COLO668 (cell line): ENCODE measurements at regions not wholly inside any gene's neighbourhood (a gene's known extent, or its start where the extent isn't known, plus 50 kb on each side); places are given as distances from the start of the nearest gene placed in this dataset.

Source experiments
- DNase-seq: peaks from one replicate; lab custom pipeline; 2025; ENCODE audit not compliant: unreplicated experiment; lab: John Stamatoyannopoulos, UW

DNA sequence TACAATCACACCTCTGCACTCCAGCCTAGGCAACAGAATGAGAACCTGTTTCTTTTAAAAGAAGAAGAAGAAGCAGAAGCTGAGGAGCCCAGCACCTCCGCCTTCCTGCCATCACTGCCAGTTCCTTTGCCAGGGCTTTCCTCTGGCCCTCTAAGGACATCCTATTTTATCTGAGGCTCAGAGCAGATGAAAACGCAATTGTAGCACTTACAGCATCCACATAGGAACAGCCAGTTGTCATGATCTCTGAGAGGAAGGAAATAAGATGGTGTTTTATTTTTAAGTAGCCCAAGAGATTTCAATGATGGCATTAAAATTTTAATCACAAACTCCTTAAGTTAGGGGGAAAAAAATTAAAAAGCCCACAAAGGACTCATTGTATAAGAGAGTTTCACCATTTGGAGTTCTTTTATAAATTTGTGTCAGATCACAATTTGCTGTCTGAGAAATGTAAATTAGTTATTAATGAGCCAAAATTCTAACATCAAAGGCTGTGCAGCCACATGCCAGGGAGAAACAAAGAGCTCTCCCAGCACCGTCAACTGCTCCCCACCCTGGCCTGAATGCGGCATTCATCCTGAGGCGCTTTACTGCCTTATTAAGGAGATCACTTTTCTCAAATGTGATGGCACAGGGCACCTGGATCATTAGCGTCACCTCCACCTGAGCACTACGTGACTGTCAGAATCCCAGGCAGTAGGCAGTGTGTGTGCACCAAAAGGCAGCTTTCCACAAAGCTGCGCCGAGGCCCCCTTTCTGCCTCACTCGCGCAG lies 393.0 kb downstream of the FOXO1 start:
- DNase-seq: no peak

DNA sequence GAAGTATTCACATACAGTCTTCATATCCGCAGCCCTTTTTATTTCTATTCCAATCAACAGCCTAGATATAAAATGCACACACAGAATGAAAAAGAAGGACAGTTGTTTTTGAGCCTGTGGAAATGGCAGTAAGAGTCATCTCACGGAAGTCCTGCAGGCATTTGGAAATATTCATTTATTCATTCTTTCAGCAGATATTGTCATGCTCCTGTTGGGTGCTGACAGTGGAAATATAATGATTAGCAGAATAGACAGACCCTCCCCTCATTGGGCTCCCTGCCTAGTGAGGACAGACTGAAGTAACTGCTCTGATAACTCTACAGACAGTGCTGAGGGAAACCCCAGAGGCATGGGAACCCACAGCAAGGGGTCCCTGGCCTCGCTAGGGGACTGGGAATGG lies 392.3 kb downstream of the FOXO1 start:
- no peak for DNase-seq

DNA sequence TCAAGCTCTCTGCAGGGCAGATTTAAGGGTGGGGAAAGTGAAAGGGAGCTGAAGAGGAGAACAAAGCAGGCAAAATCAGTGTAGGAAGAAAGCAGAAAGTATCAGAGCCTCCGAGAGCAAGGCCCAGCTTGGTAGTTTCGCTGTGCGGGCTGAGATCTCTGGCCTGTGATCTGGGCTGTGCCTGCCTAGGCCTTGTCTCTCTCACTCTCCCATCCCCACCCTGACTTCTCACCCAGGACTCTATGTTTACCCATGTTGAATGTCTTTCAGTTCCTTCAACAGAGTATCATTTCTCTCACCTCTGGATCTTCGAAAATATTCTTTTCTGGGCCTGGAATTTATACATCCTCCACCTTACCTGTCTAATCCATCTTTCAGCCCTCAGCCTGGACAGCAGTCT lies 391.3 kb downstream of the FOXO1 start:
- no peak for DNase-seq

DNA sequence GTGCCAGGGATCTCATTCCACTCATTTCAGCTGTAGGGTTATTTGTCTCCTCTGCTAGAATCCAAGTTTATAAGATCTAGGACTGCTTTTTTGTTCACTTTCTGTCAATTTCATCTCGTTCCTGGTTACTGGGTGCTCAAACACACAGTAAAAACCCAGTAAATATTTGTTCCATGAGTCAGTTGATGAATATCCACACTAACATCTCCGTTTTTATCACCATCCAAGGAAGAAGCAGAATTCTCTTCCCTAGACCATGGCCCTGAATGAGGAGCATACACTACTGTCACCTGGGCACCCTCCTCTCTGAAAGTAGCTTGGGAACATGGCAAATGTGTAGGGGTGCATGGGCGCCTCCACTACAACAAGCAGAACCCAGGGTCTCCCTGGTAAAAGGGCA lies 390.8 kb downstream of the FOXO1 start:
- DNase-seq: no peak

DNA sequence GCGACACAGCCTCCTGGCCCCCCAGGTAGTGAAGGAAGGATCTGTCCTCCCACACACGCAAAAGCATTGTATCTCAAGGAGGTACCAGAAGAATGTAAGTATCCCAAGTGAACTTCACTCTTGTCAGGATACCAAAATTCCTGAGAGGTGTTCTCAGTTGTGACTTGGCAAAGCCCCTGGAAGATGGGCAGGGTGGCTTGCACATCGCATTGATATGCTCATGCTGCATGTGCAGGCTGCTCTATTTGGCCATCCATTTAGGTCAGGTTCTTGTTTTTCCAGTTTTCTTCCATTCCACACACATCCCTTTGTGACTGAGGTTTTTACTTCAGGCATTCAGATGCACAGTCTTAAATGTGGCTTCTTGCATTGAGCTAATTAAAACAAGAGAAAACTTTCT lies 382.8 kb downstream of the FOXO1 start:
- no peak for DNase-seq

DNA sequence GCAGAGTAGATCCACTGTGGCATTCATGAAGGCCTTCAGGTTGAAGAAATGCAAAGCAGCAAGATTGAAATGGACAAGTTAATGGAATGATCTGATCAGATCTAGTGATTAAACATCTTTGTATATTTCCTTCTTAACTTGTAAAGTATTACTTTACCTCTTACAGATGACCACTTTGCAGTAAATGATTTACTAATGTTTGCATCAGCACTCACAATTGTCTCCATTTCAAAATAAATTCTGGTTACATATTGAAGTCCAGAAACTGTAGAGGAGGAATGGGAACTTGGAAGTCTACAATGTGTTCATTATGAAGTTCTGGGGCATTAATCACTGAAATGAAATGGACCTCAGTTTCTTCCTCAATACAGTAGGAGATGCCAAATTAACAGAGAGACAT lies 380.8 kb downstream of the FOXO1 start:
- no peak for DNase-seq

DNA sequence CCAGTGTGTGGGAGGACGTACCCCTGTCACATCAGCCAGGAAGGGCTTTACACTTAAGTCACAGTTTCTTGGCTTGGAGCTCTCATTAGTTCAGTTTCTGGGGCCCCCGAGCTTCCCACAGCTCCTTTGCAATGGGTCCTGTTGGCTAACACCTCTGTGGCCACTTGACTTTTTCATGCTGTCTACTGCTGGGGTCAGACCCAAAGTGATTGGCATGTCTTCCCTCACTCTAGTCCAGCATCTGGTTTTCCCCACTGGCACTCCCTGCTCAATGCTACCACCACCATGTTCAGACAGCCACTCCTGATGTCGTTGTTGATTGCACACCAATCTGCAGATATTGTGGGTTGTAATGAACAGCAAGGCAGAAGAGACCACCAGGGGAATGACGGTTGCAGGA lies 379.0 kb downstream of the FOXO1 start:
- no peak for DNase-seq

DNA sequence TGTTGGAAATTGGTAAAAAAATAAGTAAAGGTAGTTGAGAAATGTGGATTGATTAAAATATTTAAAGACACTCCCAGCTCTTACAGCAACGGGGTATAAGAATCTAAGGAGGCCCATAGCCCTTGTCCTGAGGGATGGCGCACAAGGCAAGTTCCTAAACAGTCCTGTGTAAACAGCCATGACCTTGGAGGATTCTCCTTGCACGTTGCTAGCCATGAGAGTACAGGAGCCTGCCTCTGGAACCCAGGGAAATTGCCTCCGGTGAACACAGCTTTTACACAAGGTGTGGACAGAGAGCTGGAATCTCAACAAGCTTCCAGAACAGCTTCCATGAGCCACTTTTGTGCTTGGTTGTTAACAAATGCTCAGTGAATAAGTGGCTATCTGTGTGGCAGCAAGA lies 378.2 kb downstream of the FOXO1 start:
- DNase-seq: no peak

DNA sequence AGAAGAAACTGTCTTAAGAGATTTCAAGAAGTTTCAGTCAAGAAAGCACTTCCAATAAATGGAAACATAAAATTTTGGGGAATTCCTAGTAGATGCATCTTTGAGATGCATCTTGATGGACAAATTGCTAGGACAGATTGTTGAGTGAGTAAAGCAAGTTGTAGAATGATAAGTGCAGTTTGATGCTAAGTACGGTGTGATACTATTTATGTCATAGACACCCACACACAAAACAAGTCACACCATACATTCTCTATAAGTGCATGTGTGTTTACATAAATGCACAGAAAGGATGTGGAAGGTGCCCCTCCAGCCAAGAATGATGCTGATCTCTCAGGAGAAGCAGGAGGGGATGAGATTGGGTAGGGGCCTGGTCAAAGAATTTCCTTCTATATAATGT lies 375.7 kb downstream of the FOXO1 start:
- no peak for DNase-seq

DNA sequence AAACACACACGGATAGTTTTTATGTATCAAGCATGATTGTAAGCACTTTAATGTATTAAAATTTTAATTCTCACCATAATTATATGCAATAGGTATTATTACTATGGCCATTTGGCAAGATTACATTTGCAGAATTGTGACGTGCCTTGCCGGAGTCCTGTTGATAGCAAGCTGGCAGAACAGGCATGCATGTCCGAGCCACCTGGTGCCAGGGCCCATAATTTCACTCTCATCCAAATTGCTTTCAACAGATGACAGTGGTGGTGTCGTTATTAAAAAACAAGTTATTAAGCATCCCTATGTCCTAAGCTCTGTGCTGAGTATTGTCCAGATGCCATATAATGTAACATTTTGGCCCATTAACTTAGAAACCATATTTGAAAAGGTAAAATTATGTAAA lies 374.3 kb downstream of the FOXO1 start:
- DNase-seq: no peak

DNA sequence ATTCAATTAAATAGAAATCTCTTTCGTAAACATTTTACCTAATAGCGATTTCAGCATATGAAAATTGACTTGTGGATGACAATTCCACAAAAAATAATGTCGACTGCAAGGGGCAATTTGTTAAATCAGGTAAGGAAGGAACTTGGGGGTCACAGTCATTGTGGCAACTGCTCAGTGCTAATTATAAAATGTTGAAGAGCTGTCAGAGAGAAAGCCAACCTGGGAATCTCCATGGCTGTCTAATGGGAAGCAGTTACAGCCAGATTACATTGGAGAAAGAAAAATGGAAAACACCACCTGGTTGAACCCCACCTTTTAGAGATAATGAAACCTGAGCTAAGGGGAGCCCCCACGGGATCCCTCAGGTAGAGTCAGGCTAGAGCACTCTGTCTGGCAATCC lies 373.9 kb downstream of the FOXO1 start:
- DNase-seq: no peak

DNA sequence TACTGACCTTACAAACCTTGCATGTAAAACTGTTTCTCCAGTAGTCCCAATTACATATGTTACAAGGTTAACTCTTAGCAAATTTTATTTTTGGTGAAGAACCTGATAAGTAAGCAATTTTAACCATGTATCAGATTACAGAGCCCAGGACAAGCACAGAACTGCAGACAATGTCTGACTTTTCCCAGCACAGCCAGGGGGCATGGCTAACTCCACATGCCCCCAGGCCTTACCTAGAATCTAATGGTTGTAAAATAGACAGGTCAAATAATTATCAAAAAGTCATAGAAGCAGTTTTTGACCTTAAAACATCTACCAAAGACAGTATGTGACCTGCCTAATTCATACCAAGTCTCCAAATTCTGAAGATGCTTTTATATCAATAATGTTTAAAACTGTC lies 364.1 kb downstream of the FOXO1 start:
- DNase-seq: no peak

DNA sequence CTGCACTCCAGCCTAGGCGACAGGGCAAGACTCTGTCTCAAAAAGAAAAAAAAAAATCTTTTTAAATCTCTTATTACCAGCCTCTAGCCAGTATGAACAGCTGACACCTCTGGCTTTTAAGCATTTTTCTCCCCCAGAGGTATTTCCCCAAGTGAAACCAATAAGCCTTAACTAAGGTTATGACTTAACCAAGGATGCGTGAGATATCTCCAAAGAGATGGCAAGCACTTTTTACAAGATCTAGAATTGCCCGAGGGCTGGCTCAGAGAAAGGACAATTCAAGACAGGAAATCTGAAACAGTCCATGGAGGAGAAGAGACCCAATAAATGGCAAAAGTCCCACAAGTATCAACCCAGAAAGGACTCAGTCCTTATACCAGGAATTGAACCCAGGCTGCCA lies 362.1 kb downstream of the FOXO1 start:
- no peak for DNase-seq

DNA sequence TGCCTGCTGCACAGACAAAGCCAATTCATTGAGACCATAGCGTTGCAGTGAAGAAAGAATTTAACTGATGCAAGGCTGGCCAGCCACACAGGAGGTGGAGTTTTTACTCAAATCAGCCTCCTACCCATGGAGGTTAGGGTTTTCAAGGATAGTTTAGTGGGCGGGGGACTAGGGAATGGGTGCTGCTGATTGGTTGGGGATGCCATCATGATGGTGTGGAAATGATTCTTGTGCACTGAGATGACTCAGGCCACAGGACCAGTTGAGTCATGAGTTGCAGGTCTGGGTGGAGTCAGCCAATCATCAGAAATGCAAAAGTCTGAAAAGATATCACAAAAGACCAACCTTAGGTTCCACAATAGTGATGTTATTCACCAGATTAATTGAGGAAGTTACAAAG lies 359.6 kb downstream of the FOXO1 start:
- DNase-seq: no peak

DNA sequence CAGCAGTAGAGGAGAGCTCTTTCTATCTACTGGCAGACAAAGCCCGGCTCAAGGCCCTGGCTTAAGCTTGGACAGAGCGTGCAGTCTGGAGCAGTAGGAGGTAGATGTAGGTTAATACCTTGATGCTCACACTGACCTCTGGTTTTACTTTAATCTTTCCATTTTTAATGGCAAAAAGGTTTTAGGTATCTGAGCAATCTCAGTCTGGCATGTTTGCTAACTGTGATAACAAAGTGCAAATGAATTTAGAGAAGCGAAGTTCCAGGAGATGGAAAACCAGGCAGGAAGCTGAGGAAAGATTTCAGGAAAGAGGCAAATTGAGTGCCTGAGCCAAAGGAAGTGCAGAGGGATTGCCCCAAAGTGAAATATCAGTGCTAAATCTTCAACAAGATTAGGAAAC lies 356.6 kb downstream of the FOXO1 start:
- DNase-seq: no peak

DNA sequence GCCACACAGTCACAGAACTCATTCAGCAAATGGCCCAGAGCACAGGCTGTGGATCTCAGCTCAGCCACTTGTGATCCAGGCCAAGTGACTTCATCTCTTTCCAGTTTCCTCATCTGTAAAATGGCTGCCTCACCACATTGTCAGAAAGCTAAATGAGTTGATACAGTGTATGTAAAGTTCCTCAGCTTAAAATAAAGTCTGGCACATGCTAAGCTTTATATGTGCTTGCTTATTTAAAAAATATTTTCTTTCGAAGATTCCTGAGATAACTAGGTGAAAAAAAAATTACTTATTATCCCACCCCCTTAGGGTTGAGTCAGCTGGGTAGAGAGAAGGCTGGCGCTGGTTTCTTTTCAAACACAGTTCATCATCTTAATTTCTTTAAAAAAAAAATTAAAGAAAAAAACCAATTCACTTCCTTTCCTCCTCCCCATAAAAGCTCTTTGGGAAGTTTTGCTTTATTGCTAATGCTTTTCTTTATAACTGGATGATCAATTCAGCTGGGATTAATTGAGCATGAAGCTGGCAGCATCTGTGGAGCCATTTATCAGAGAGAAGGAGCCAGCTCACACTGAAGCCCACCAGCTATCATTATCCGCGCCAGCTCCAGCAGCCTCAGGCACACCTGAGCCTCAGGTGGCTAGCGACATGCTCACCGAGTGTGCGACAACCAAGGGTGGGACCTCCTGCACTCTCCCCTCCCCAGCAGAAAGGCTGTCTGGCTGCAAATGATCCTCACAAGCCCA lies 354.9 kb downstream of the FOXO1 start:
- DNase-seq: no peak

DNA sequence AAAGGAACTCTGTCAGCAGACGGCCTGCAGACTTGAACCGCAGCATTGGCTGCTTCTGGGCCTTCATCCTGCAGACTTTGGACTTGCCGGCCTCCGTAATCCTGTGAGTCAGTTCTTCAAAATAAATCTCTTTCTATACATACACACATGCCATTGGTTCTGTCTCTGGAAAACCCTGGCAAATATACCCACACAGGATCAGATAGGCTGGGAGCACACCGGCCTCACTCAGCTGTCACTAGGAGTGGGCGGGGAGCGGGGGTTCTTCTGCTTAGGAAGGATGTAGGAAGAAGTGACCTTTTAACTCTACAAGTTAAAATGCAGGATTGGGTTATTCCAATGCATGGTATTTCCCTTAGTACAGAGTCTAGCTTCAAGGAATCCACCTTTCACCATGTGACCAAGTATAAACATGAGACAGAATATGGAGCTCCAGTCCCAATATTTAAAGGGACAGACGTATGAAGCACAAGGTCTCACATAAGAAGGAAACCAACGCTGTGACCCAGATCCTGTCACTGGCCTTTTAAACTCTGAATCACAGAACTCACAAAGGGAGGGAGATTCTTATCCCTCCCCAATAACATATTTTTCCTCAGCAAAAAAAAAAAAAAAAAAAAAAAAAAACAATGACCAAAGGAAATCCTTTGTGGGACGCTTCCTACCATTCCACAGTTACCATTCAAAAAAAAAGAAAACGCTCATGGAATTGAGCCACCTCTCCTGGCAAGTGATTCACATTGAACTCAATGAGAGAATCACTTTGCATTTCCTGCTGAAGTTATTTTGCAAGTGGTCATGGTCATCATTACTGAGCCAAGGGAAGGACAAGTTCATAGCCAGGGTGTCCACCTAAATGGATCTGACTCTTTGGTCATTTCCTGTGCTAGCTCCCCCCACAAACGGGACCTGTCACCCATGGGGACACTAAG lies 352.9 kb downstream of the FOXO1 start:
- no peak for DNase-seq

DNA sequence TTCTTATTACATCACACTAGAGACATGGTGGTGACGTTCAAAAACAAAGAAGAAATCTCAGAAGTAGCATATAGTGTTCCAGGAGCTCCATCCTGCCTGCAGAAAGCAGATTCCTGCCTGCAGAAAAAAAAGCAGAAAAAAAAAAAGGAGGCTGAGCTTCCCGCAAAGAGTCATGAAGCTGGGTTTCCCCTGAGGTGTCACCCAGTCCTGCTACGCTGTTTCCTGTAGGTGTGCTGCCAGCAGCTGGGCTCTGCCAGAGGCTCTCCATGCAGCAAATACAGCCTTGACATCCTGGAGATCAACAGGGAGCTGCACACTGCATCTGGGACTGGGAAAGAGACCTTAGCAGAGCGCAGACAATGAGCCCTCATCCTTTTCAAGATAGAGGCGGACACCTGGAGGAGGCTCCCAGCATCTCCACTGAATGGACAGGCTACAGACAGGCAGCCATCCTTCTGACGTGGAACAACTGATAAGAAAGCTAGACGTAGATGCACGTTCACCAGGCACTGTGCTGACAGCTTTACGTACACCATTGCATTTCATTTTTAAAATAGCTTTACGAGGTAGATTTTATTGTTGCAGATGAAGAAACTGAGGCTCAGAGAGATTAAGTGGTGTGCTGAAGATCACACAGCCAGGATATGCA lies 350.9 kb downstream of the FOXO1 start:
- DNase-seq: no peak

DNA sequence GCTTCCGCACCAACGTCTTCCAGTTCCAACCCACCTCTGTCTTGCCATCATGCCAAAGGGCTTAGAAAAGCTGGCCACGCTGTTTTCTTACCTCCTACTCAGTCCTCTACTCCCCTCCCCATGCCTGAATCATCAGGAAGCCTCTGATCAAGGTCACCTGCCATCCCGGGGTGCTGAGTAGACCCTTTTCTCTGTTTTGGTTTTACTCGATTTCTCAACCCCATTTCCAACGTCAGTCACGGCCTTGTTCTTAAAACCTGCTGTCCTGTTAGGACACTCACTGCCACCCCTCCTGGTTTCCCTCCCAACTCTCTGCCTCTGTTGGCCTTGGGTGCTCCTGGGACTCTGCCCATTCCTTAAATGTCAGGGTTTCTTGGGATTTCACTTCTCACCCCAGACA lies 350.1 kb downstream of the FOXO1 start:
- no peak for DNase-seq

DNA sequence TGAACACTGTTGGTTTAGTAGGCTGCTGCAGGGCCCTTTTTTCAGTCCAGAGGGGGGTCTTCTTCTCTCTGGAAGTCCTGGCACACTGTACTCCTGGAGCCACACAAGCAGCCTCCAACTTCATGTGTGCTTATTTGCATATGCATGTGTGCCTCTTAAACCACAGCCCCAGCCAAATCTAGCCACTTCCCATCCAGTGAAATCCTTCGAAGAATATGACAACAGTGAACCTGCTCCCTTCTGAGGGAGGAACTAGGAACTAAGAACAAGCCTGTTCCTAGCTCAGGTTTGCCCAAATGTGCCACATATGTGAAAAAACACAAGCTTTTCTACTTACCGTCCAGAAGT lies 348.5 kb downstream of the FOXO1 start:
- no peak for DNase-seq

DNA sequence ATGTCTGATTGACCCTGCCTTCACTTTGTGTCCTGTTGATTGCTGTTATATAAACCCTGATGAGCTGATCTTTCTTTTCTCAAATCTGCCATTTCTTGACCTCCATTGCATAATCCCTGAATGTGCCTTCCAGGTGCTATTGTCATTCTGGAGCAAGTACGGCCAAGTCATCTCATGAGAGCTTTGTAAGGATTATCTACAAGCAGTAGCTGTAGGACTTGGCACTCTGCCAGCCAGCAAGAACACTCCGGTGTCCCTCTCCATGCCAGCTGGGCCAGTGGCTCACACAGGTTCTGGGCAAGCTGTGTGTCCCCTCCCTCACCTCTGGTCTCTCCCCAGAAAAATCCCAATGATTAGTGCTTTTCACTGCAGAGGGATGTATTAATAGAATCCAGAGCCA lies 348.1 kb downstream of the FOXO1 start:
- DNase-seq: peak; percentile 96
